H1 (cell line): ENCODE measurements at regions not wholly inside any gene's neighbourhood (a gene's known extent, or its start where the extent isn't known, plus 50 kb on each side); places are given as distances from the start of the nearest gene placed in this dataset.

ENCODE experiments used
- CTCF ChIA-PET: fragments of 300-600 bp; sonication (Branson Sonifier 250); formaldehyde crosslinking; loops from one replicate; lab custom pipeline; 2021; ENCODE audit not compliant: partially characterized antibody; lab: Charles Lee
- POLR2A ChIA-PET: fragments of 300-600 bp; sonication (Branson Sonifier 250); formaldehyde crosslinking; loops from one replicate; lab custom pipeline; 2021; ENCODE audit warnings: inconsistent platforms; ENCODE audit not compliant: partially characterized antibody; lab: Charles Lee
- DNase-seq, 2 experiments: peaks; one replicate each; pipeline versions ENCODE4 v3.0.0 to v3.0.0-alpha.2; 2010 to 2022; ENCODE audit warnings: low spot score in 2 of 2, low read depth in 1 of 2, mixed read lengths in 1 of 2
- FAIRE-seq: peaks from 2 replicates; lab custom pipeline; 2011; peaks lifted over from hg19 to GRCh38; lab: Jason Lieb, UNC
- H2AFZ ChIP-seq: 2 replicates; pipeline ENCODE4 v1.8.1; 2012; ENCODE audit warnings: low read length, inconsistent platforms
- H2AK5ac ChIP-seq: 2 replicates; pipeline ENCODE4 v1.6.1; 2013; ENCODE audit warnings: low read depth, low read length
- H2BK120ac ChIP-seq: replicated peaks from 2 replicates; pipeline ENCODE3; 2013; ENCODE audit warnings: low read depth, low read length, inconsistent platforms
- H2BK12ac ChIP-seq: 2 replicates; pipeline ENCODE4 v1.6.1; 2013; ENCODE audit warnings: low read depth, low read length
- H2BK15ac ChIP-seq: 2 replicates; pipeline ENCODE4 v1.6.1; 2013; ENCODE audit warnings: low read length
- H2BK20ac ChIP-seq: 2 replicates; pipeline ENCODE4 v1.6.1; 2013; ENCODE audit warnings: low read length
- H2BK5ac ChIP-seq: 2 replicates; pipeline ENCODE4 v1.6.1; 2013; ENCODE audit warnings: low read depth, low read length
- H3K14ac ChIP-seq: 2 replicates; pipeline ENCODE4 v1.6.1; 2013; ENCODE audit warnings: inconsistent platforms; ENCODE audit not compliant: insufficient read length
- H3K18ac ChIP-seq: 2 replicates; pipeline ENCODE4 v1.6.1; 2013; ENCODE audit warnings: low read length; ENCODE audit errors: extremely low read depth
- H3K23ac ChIP-seq: 2 replicates; pipeline ENCODE4 v1.6.1; 2013; ENCODE audit warnings: inconsistent platforms; ENCODE audit not compliant: insufficient read length
- H3K23me2 ChIP-seq: 2 replicates; pipeline ENCODE4 v1.6.1; 2013; ENCODE audit warnings: low read depth, low read length
- H3K27ac ChIP-seq: 2 replicates; pipeline ENCODE4 v1.6.1; 2011; ENCODE audit warnings: low read depth, low read length, inconsistent platforms
- H3K27me3 ChIP-seq, 4 experiments: replicated peaks in 1 of 4; 1 replicate in 1 of 4; 2 replicates in 3 of 4; pipeline versions ENCODE4 v1.6.1 to v1.8.1; 2011 to 2013; ENCODE audit warnings: low read length in 3 of 4, mild to moderate bottlenecking in 3 of 4, inconsistent platforms in 2 of 4, mixed read lengths in 2 of 4, moderate library complexity in 1 of 4; ENCODE audit not compliant: control insufficient read depth in 3 of 4, insufficient read depth in 3 of 4; ENCODE audit errors: extremely low read depth in 1 of 4
- H3K36me3 ChIP-seq, 4 experiments: 2 replicates each; pipeline versions ENCODE4 v1.6.1 to v1.8.1; 2011 to 2013; ENCODE audit warnings: mild to moderate bottlenecking in 4 of 4, low read length in 3 of 4, moderate library complexity in 2 of 4, control low read depth in 1 of 4, inconsistent platforms in 1 of 4; ENCODE audit not compliant: insufficient read depth in 4 of 4, control insufficient read depth in 2 of 4
- H3K4ac ChIP-seq: replicated peaks from 2 replicates; pipeline ENCODE3; 2013; ENCODE audit warnings: low read length, low read depth, mixed read lengths, inconsistent platforms; ENCODE audit not compliant: insufficient read length
- H3K4me1 ChIP-seq, 4 experiments: replicated peaks in 1 of 4; 1 replicate in 1 of 4; 2 replicates in 3 of 4; pipeline versions ENCODE4 v1.6.1 to v1.8.1; 2011 to 2013; ENCODE audit warnings: low read length in 3 of 4, inconsistent platforms in 2 of 4, mixed read lengths in 1 of 4; ENCODE audit not compliant: insufficient read depth in 4 of 4, control insufficient read depth in 3 of 4
- H3K4me2 ChIP-seq, 2 experiments: 2 replicates each; pipeline versions ENCODE4 v1.6.1 to v1.8.1; 2011 to 2013; ENCODE audit warnings: low read depth in 2 of 2, low read length in 2 of 2, control low read depth in 1 of 2, inconsistent platforms in 1 of 2, mild to moderate bottlenecking in 1 of 2; ENCODE audit not compliant: insufficient read depth in 1 of 2
- H3K4me3 ChIP-seq, 4 experiments: fragments of 200-600, 300-600 bp in 1 of 4; sonication (generic), shearing (Covaris generic), sonication (Bioruptor Twin) in 1 of 4; 2 replicates each; pipeline versions ENCODE4 v1.5.1 to v1.8.1; 2011 to 2016; ENCODE audit warnings: low read length in 4 of 4, low read depth in 3 of 4, control low read depth in 2 of 4, inconsistent platforms in 2 of 4, mild to moderate bottlenecking in 2 of 4, mixed read lengths in 1 of 4, moderate library complexity in 1 of 4; ENCODE audit not compliant: insufficient read depth in 2 of 4; ENCODE audit errors: extremely low read depth in 1 of 4
- H3K56ac ChIP-seq: replicated peaks from 2 replicates; pipeline ENCODE3; 2013; ENCODE audit warnings: low read depth, mild to moderate bottlenecking, mixed read lengths, low read length, inconsistent platforms; ENCODE audit not compliant: insufficient read length
- H3K79me1 ChIP-seq: 2 replicates; pipeline ENCODE4 v1.6.1; 2013; ENCODE audit warnings: low read depth, low read length, control low read depth
- H3K79me2 ChIP-seq, 2 experiments: 2 replicates each; pipeline versions ENCODE4 v1.6.1 to v1.8.1; 2012 to 2013; ENCODE audit warnings: low read length in 2 of 2, mild to moderate bottlenecking in 2 of 2, inconsistent platforms in 1 of 2; ENCODE audit not compliant: insufficient read depth in 2 of 2, control insufficient read depth in 1 of 2
- H3K9ac ChIP-seq, 4 experiments: replicated peaks in 1 of 4; 1 replicate in 1 of 4; 2 replicates in 3 of 4; pipeline versions ENCODE4 v1.6.1 to v1.8.1; 2011 to 2013; ENCODE audit warnings: low read depth in 3 of 4, low read length in 3 of 4, control low read depth in 2 of 4, mild to moderate bottlenecking in 2 of 4, moderate library complexity in 2 of 4, inconsistent platforms in 1 of 4; ENCODE audit errors: extremely low read depth in 1 of 4
- H3K9me3 ChIP-seq, 2 experiments: 2 replicates each; pipeline versions ENCODE4 v1.6.1 to v1.8.1; 2012 to 2013; ENCODE audit warnings: mild to moderate bottlenecking in 2 of 2, moderate library complexity in 2 of 2, control low read depth in 1 of 2, inconsistent platforms in 1 of 2, low read depth in 1 of 2, low read length in 1 of 2, mixed read lengths in 1 of 2; ENCODE audit not compliant: insufficient read depth in 2 of 2
- H4K20me1 ChIP-seq, 2 experiments: replicated peaks in 1 of 2; 2 replicates each; pipeline versions ENCODE3 to v1.8.1; 2011 to 2013; ENCODE audit warnings: inconsistent platforms in 2 of 2, low read length in 2 of 2, mild to moderate bottlenecking in 1 of 2; ENCODE audit not compliant: insufficient read depth in 2 of 2, control insufficient read depth in 1 of 2
- H4K5ac ChIP-seq: 2 replicates; pipeline ENCODE4 v1.6.1; 2013; ENCODE audit warnings: low read length, low read depth, mixed read lengths, inconsistent platforms; ENCODE audit not compliant: insufficient read length
- H4K8ac ChIP-seq: 2 replicates; pipeline ENCODE4 v1.8.0; 2013; ENCODE audit warnings: mild to moderate bottlenecking, moderate library complexity, low read length, inconsistent platforms; ENCODE audit not compliant: insufficient read depth; ENCODE audit errors: extremely low read depth
- H4K91ac ChIP-seq: replicated peaks from 2 replicates; pipeline ENCODE3; 2013; ENCODE audit warnings: low read length, mixed read lengths, inconsistent platforms; ENCODE audit not compliant: insufficient read length
- CHD1 ChIP-seq: IDR thresholded peaks from 2 replicates; pipeline ENCODE4 v1.6.1; 2012; ENCODE audit warnings: low read depth, low read length, improper control_type of control experiment
- CREB1 ChIP-seq: IDR thresholded peaks from 2 replicates; pipeline ENCODE4 v1.6.1; 2012; ENCODE audit warnings: inconsistent platforms
- EP300 ChIP-seq, 2 experiments: IDR thresholded peaks; 1 replicate in 1 of 2; 2 replicates in 1 of 2; pipeline ENCODE4 v1.6.1; 2011 to 2012; ENCODE audit warnings: low read depth in 2 of 2, low read length in 2 of 2, mild to moderate bottlenecking in 2 of 2, borderline replicate concordance in 1 of 2, inconsistent platforms in 1 of 2, moderate library complexity in 1 of 2
- FOSL1 ChIP-seq: IDR thresholded peaks from 2 replicates; pipeline ENCODE4 v1.6.1; 2011; ENCODE audit warnings: mild to moderate bottlenecking, low read depth, low read length, moderate library complexity; ENCODE audit not compliant: insufficient read depth
- GABPA ChIP-seq: IDR thresholded peaks from 2 replicates; pipeline ENCODE4 v1.6.1; 2011; ENCODE audit warnings: mild to moderate bottlenecking, low read length, moderate library complexity, borderline replicate concordance; ENCODE audit not compliant: insufficient read depth
- RFX5 ChIP-seq: IDR thresholded peaks from 2 replicates; pipeline ENCODE4 v1.6.1; 2011; ENCODE audit warnings: low read depth, low read length, improper control_type of control experiment, borderline replicate concordance
- SAP30 ChIP-seq: fragments of 300-600 bp; sonication (generic); IDR thresholded peaks from 2 replicates; pipeline ENCODE4 v1.7.1; 2012; ENCODE audit warnings: low read length, moderate library complexity, mild to moderate bottlenecking, inconsistent platforms; ENCODE audit not compliant: insufficient read depth, insufficient replicate concordance
- TCF12 ChIP-seq: IDR thresholded peaks from 2 replicates; pipeline ENCODE4 v1.6.1; 2011; ENCODE audit warnings: low read depth, mild to moderate bottlenecking, low read length
- YY1 ChIP-seq: IDR thresholded peaks from 2 replicates; pipeline ENCODE4 v1.6.1; 2011; ENCODE audit warnings: low read depth, mild to moderate bottlenecking, low read length
- ZNF274 ChIP-seq: IDR thresholded peaks from 2 replicates; pipeline ENCODE4 v1.7.0; 2012; ENCODE audit warnings: low read length, borderline replicate concordance; ENCODE audit errors: extremely low read depth
- WGBS, 2 experiments: shearing (Covaris generic) in 1 of 2; methylation state at CpG; one replicate each; pipeline versions ENCODE4 v1.1.6 to v1.1.7; 2013 to 2015; ENCODE audit warnings: low lambda C conversion rate in 2 of 2, mixed read lengths in 2 of 2, inconsistent platforms in 1 of 2, low coverage in 1 of 2, missing lambda C conversion rate in 1 of 2; ENCODE audit not compliant: insufficient replicate concordance in 2 of 2, insufficient coverage in 1 of 2, insufficient read length in 1 of 2; ENCODE audit errors: extremely low coverage in 1 of 2, missing lambda C conversion rate in 1 of 2; 5-methylcytosine and 5-hydroxymethylcytosine counted together
- TF ChIP-seq, protein P1 (sequence below): IDR thresholded peaks from 2 replicates; pipeline ENCODE4 v1.6.1; 2012; ENCODE audit warnings: inconsistent platforms
- TF ChIP-seq, protein P2 (sequence below): IDR thresholded peaks from 2 replicates; pipeline ENCODE4 v1.6.1; 2012; ENCODE audit warnings: low read length, inconsistent platforms

DNA sequence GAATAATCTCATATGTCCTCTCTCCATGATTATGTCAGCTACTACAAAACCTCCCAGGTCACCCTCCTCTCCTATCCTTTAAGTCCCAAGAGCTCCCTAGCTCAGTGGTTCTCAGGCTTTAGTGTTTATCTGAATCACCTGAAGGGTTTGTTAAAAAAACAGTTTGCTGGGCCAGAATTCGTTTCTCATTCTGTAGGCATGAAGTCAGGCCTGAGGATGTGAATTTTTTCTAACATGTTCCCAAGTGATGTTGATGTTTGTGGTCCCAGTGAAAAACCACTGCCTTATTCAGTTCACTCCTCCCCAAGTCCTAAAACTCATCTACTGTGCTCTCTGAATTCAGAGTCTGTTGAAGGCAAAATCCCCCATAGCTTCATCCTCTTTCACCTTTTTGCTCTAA lies 241.4 kb downstream of the ETNK1 start:
- H3K9me3 ChIP-seq: no peaks in the 10 kb centered on the region
- DNase-seq: no peak
- H3K36me3 ChIP-seq: no peaks in the 10 kb centered on the region
- no peak overlapping the region for H3K4ac ChIP-seq
- H3K56ac ChIP-seq: no peak overlapping the region
- no peak overlapping the region for H2BK12ac ChIP-seq
- no peak overlapping the region for H4K91ac ChIP-seq
- H2BK15ac ChIP-seq: no peak overlapping the region
- H3K27me3 ChIP-seq: no peaks in the 10 kb centered on the region
- no peaks in the 10 kb centered on the region for H3K79me2 ChIP-seq
- H4K20me1 ChIP-seq: no peaks in the 10 kb centered on the region
- H3K18ac ChIP-seq: no peak overlapping the region
- FAIRE-seq: no peak
- CTCF ChIA-PET: interaction anchor here (0.7 to 2.8 kb wide), 3 partner anchors 10 to 189 kb away, joined by 3 to 15 read pairs (median 10); no protein-coding TSS in a partner anchor
- no peak overlapping the region for H2AFZ ChIP-seq
- H3K23ac ChIP-seq: no peak overlapping the region
- H2BK5ac ChIP-seq: no peak overlapping the region
- no peak overlapping the region for H2BK20ac ChIP-seq
- H4K5ac ChIP-seq: no peak overlapping the region
- H4K8ac ChIP-seq: no peak overlapping the region
- no peaks in the 10 kb centered on the region; a peak in 1 of 7 replicates for H3K4me1 ChIP-seq
- no peak overlapping the region for H2BK120ac ChIP-seq
- WGBS, 2 experiments: 62% methylated on average over 1 of the region's 1 CpG; no CpG with 5 or more reads in 1 of the 2 experiments
- no peak overlapping the region for H3K4me2 ChIP-seq
- no peaks in the 10 kb centered on the region for H3K79me1 ChIP-seq
- no peak overlapping the region for H2AK5ac ChIP-seq
- H3K9ac ChIP-seq: no peak overlapping the region
- H3K27ac ChIP-seq: no peak overlapping the region
- no peak overlapping the region for H3K4me3 ChIP-seq
- no peak overlapping the region for H3K14ac ChIP-seq
- POLR2A ChIA-PET: interaction anchor here (0.6 kb wide), 1 partner anchor 442 kb away, joined by 3 read pairs; no protein-coding TSS in a partner anchor
- no peaks in the 10 kb centered on the region for H3K23me2 ChIP-seq
- TF ChIP-seq SAP30 (no peak), CHD1 (no peak), YY1 (no peak), RFX5 (no peak), FOSL1 (no peak), GABPA (no peak), TCF12 (no peak), CREB1 (no peak), ZNF274 (no peak), EP300 (IDR thresholded peaks at IDR 0.05; ENCODE audit: borderline replicate concordance in 1 of 2, low read depth in 2 of 2, low read length in 2 of 2) (no peak)
- TF ChIP-seq, protein P1, sequence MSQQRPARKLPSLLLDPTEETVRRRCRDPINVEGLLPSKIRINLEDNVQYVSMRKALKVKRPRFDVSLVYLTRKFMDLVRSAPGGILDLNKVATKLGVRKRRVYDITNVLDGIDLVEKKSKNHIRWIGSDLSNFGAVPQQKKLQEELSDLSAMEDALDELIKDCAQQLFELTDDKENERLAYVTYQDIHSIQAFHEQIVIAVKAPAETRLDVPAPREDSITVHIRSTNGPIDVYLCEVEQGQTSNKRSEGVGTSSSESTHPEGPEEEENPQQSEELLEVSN: no peak
- TF ChIP-seq, protein P2, sequence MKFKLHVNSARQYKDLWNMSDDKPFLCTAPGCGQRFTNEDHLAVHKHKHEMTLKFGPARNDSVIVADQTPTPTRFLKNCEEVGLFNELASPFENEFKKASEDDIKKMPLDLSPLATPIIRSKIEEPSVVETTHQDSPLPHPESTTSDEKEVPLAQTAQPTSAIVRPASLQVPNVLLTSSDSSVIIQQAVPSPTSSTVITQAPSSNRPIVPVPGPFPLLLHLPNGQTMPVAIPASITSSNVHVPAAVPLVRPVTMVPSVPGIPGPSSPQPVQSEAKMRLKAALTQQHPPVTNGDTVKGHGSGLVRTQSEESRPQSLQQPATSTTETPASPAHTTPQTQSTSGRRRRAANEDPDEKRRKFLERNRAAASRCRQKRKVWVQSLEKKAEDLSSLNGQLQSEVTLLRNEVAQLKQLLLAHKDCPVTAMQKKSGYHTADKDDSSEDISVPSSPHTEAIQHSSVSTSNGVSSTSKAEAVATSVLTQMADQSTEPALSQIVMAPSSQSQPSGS: no peak
